ENCODE measurements at regions not wholly inside any gene's neighbourhood (a gene's known extent, or its start where the extent isn't known, plus 50 kb on each side); places are given as distances from the start of the nearest gene placed in this dataset.

- no peak for TF ChIP-seq POLR2AphosphoS5 (IDR thresholded peaks at IDR 0.05; ENCODE audit: low read depth)
- no peak for TF ChIP-seq CTCF (conservative IDR thresholded peaks at IDR 0.05; ENCODE audit: low read depth in 2 of 2)
- TF ChIP-seq EZH2phosphoT487 (IDR thresholded peaks at IDR 0.05; ENCODE audit: unreplicated experiment) = no peak
- no peak for TF ChIP-seq CREB1 (CRISPR knock-in tag; IDR thresholded peaks at IDR 0.05; ENCODE audit: low read depth)
- TF ChIP-seq EZH2 (IDR thresholded peaks at IDR 0.05; ENCODE audit: low read depth, unreplicated experiment) = no peak
- TF ChIP-seq ZNF114 (CRISPR knock-in tag; IDR thresholded peaks at IDR 0.05) = no peak
- TF ChIP-seq REST (IDR thresholded peaks at IDR 0.05; ENCODE audit: unreplicated experiment) = no peak
- TF ChIP-seq JUNB (IDR thresholded peaks at IDR 0.05; ENCODE audit: unreplicated experiment) = no peak
- TF ChIP-seq ETS1 (IDR thresholded peaks at IDR 0.05) = no peak
- no peak for TF ChIP-seq ZNF462 (CRISPR knock-in tag; IDR thresholded peaks at IDR 0.05)
- TF ChIP-seq ZNF331 (CRISPR knock-in tag; IDR thresholded peaks at IDR 0.05; ENCODE audit: low read depth) = no peak
- TF ChIP-seq STAT1 (IDR thresholded peaks at IDR 0.05; ENCODE audit: unreplicated experiment) = no peak
- no peak for TF ChIP-seq NANOG (IDR thresholded peaks at IDR 0.05; ENCODE audit: borderline replicate concordance)
Measured at GRCh38 chr6:119961450-119961849, 611.9 kb upstream of the MAN1A1 start.
